A549 (cell line): ENCODE measurements at regions not wholly inside any gene's neighbourhood (a gene's known extent, or its start where the extent isn't known, plus 50 kb on each side); places are given as distances from the start of the nearest gene placed in this dataset.

Source experiments
- ATAC-seq, 2 experiments: fragments of 200-7000 bp in 1 of 2; fragments of >200 bp in 1 of 2; cut with Nextera tagmentation in 1 of 2; cut with Tn5 transposase in 1 of 2; 3 replicates each; pipeline versions ENCODE4 v1.8.0 to v1.9.1; 2018 to 2020; ENCODE audit warnings: mild to moderate bottlenecking in 1 of 2, moderate library complexity in 1 of 2
- CTCF ChIA-PET: fragments of 300-600 bp; sonication (Branson Sonifier 250); formaldehyde crosslinking; extraction: SDS; loops from one replicate; lab custom pipeline; 2021; ENCODE audit warnings: antibody characterized with exemption, inconsistent platforms; lab: Yijun Ruan, JAX
- POLR2A ChIA-PET: fragments of 350-600 bp; formaldehyde crosslinking; extraction: SDS; loops from one replicate; lab custom pipeline; 2021; ENCODE audit warnings: antibody characterized with exemption, inconsistent platforms; lab: Yijun Ruan, JAX
- DNase-seq, 2 experiments: peaks; one replicate each; pipeline versions ENCODE4 v3.0.0 to v3.0.0-alpha.2; 2011 to 2016; ENCODE audit warnings: low read depth in 1 of 2, low spot score in 1 of 2
- FAIRE-seq: peaks from 2 replicates; lab custom pipeline; 2011; peaks lifted over from hg19 to GRCh38; lab: Jason Lieb, UNC
- H3K27ac ChIP-seq, 2 experiments: fragments of >200 bp; sonication (Bioruptor Twin); formaldehyde crosslinking; 3 replicates each; pipeline ENCODE4 v1.5.1; 2016 to 2017
- H3K4me1 ChIP-seq: fragments of >200 bp; sonication (Bioruptor Twin); formaldehyde crosslinking; 3 replicates; pipeline ENCODE4 v1.6.1; 2016
- H3K4me2 ChIP-seq: fragments of >200 bp; sonication (Bioruptor Twin); formaldehyde crosslinking; 3 replicates; pipeline ENCODE4 v1.6.1; 2016
- H3K4me3 ChIP-seq: fragments of >200 bp; sonication (Bioruptor Twin); formaldehyde crosslinking; 3 replicates; pipeline ENCODE4 v1.5.1; 2016
- H3K9me3 ChIP-seq: fragments of >200 bp; sonication (Bioruptor Twin); formaldehyde crosslinking; 3 replicates; pipeline ENCODE4 v1.6.1; 2016
- BCL3 ChIP-seq: fragments of >200 bp; sonication (Bioruptor Twin); formaldehyde crosslinking; IDR thresholded peaks from 3 replicates; pipeline ENCODE4 v1.6.1; 2016
- BHLHE40 ChIP-seq: IDR thresholded peaks from 2 replicates; pipeline ENCODE4 v1.6.1; 2012; ENCODE audit warnings: low read depth, low read length, inconsistent platforms
- CEBPB ChIP-seq, 2 experiments: fragments of >200 bp in 1 of 2; sonication (Bioruptor Twin) in 1 of 2; formaldehyde crosslinking in 1 of 2; IDR thresholded peaks; 2 replicates each; pipeline ENCODE4 v1.6.1; 2012 to 2016
- FOXS1 ChIP-seq: fragments of 250-450 bp; sonication (Bioruptor Pico); IDR thresholded peaks from 2 replicates; pipeline ENCODE4 v1.5.0; 2020; ENCODE audit warnings: mild to moderate bottlenecking, moderate library complexity
- HES2 ChIP-seq: fragments of >200 bp; sonication (Bioruptor Twin); formaldehyde crosslinking; IDR thresholded peaks from 2 replicates; pipeline ENCODE4 v1.6.1; 2016
- HEYL ChIP-seq: fragments of 250-450 bp; sonication (Bioruptor Pico); IDR thresholded peaks from 2 replicates; pipeline ENCODE4 v1.8.0; 2021; ENCODE audit warnings: mild to moderate bottlenecking, moderate library complexity
- HOXB13 ChIP-seq: fragments of 250-450 bp; sonication (Bioruptor Pico); IDR thresholded peaks from 2 replicates; pipeline ENCODE4 v1.5.0; 2020; ENCODE audit warnings: low read depth, mild to moderate bottlenecking, moderate library complexity
- HOXB5 ChIP-seq: fragments of 250-450 bp; sonication (Bioruptor Pico); IDR thresholded peaks from 2 replicates; pipeline ENCODE4 v1.5.0; 2020; ENCODE audit warnings: mild to moderate bottlenecking, moderate library complexity
- JUN ChIP-seq, 2 experiments: fragments of >200 bp; sonication (Bioruptor Twin); formaldehyde crosslinking; IDR thresholded peaks; 2 replicates in 1 of 2; 3 replicates in 1 of 2; pipeline ENCODE4 v1.6.1; 2016 to 2017
- JUNB ChIP-seq: fragments of >200 bp; sonication (Bioruptor Twin); formaldehyde crosslinking; IDR thresholded peaks from 2 replicates; pipeline ENCODE4 v1.6.1; 2016
- KDM1A ChIP-seq: fragments of 200-600 bp; sonication (generic); IDR thresholded peaks from 2 replicates; pipeline ENCODE4 v1.6.1; 2016; ENCODE audit warnings: low read depth, mild to moderate bottlenecking
- MAFK ChIP-seq: fragments of 450-650 bp; IDR thresholded peaks from 2 replicates; pipeline ENCODE4 v1.6.1; 2014; ENCODE audit not compliant: partially characterized antibody
- MAX ChIP-seq: IDR thresholded peaks from 2 replicates; pipeline ENCODE4 v1.6.1; 2012
- NFE2L2 ChIP-seq: fragments of 150-350 bp; conservative IDR thresholded peaks from 2 replicates; pipeline ENCODE4 v1.6.1; 2014; ENCODE audit warnings: low read length
- POLR2A ChIP-seq: IDR thresholded peaks from 2 replicates; pipeline ENCODE4 v1.6.1; 2012; ENCODE audit warnings: mild to moderate bottlenecking, low read length
- RAD21 ChIP-seq, 2 experiments: fragments of >200 bp in 1 of 2; sonication (Bioruptor Twin) in 1 of 2; formaldehyde crosslinking in 1 of 2; IDR thresholded peaks in 1 of 2; conservative IDR thresholded peaks in 1 of 2; 2 replicates in 1 of 2; 3 replicates in 1 of 2; pipeline ENCODE4 v1.6.1; 2012 to 2018; ENCODE audit warnings: inconsistent platforms in 1 of 2
- RARB ChIP-seq: fragments of 250-450 bp; sonication (Bioruptor Pico); IDR thresholded peaks from 2 replicates; pipeline ENCODE4 v1.8.0; 2021; ENCODE audit warnings: mild to moderate bottlenecking, moderate library complexity
- RFX5 ChIP-seq: fragments of 450-650 bp; IDR thresholded peaks from 2 replicates; pipeline ENCODE4 v1.7.1; 2014; ENCODE audit warnings: antibody characterized with exemption, mild to moderate bottlenecking, moderate library complexity
- SMC3 ChIP-seq: fragments of >200 bp; sonication (Bioruptor Twin); formaldehyde crosslinking; IDR thresholded peaks from 3 replicates; pipeline ENCODE4 v1.6.1; 2018; ENCODE audit warnings: inconsistent platforms
- SREBF2 ChIP-seq: fragments of 450-650 bp; IDR thresholded peaks from 2 replicates; pipeline ENCODE4 v1.6.1; 2014; ENCODE audit warnings: mild to moderate bottlenecking, moderate library complexity
- USF2 ChIP-seq: fragments of 450-650 bp; IDR thresholded peaks from 2 replicates; pipeline ENCODE4 v1.6.1; 2014; ENCODE audit warnings: antibody characterized with exemption
- ZFP36 ChIP-seq: fragments of 450-650 bp; IDR thresholded peaks from 2 replicates; pipeline ENCODE4 v1.6.1; 2014; ENCODE audit warnings: borderline replicate concordance; ENCODE audit not compliant: partially characterized antibody
- ZNF302 ChIP-seq: fragments of 250-450 bp; sonication (Bioruptor Pico); IDR thresholded peaks from 2 replicates; pipeline ENCODE4 v1.9.0; 2021; ENCODE audit warnings: inconsistent platforms, mild to moderate bottlenecking, moderate library complexity
- ZSCAN20 ChIP-seq: fragments of 250-450 bp; sonication (Bioruptor Pico); IDR thresholded peaks from 2 replicates; pipeline ENCODE4 v1.8.0; 2022; ENCODE audit warnings: mild to moderate bottlenecking, moderate library complexity
- WGBS: methylation state at CpG from one replicate; pipeline ENCODE4 v1.1.6; 2017; ENCODE audit errors: missing lambda C conversion rate; 5-methylcytosine and 5-hydroxymethylcytosine counted together

GRCh38 chr9:107737987-107738743, 248.6 kb upstream of the KLF4 start:
- Histone ChIP-seq H3K4me2 (peak overlapping the region; percentile 18; the same call in 1 of the 3 replicates), H3K4me3 (no peak overlapping the region), H3K4me1 (peaks cover 31% of the 10 kb centered on the region), H3K27ac (peak overlapping the region; percentile 4 to 81; a peak in 5 of 6 replicates), H3K9me3 (no peaks in the 10 kb centered on the region)
- ChIA-PET POLR2A (no interaction called here), CTCF (interaction anchor here (1.0 to 1.6 kb wide), 2 partner anchors 12 to 827 kb away, joined by 3 read pairs; no protein-coding TSS in a partner anchor)
- ATAC-seq (no peak), FAIRE-seq (no peak), DNase-seq (no peak)
- WGBS: 78% methylated on average over 17 of the region's 17 CpGs
- TF ChIP-seq HOXB5 (CRISPR knock-in tag): no peak
- TF ChIP-seq CEBPB (IDR thresholded peaks at IDR 0.05): no peak
- no peak for TF ChIP-seq BCL3
- no peak for TF ChIP-seq SREBF2

GRCh38 chr9:107737610-107737986, 248.0 kb upstream of the KLF4 start:
- H3K4me2 ChIP-seq: no peak overlapping the region
- TF ChIP-seq HOXB13 (CRISPR knock-in tag) (no peak), RFX5 (no peak), MAFK (no peak), SREBF2 (no peak), ZFP36 (no peak), POLR2A (no peak), BHLHE40 (no peak), USF2 (no peak), ZSCAN20 (no peak), CEBPB (IDR thresholded peaks at IDR 0.05) (no peak), RAD21 (conservative IDR thresholded peaks at IDR 0.05 in 1 of 2, IDR thresholded peaks at IDR 0.05 in 1 of 2) (no peak), MAX (no peak), JUN (IDR thresholded peaks at IDR 0.05) (no peak)
- ATAC-seq (no peak), DNase-seq (no peak), FAIRE-seq (no peak)
- peaks cover 36% of the 10 kb centered on the region for H3K4me1 ChIP-seq
- POLR2A ChIA-PET: no interaction called here
- H3K4me3 ChIP-seq: no peak overlapping the region
- CTCF ChIA-PET: interaction anchor here (1.0 to 1.6 kb wide), 2 partner anchors 12 to 828 kb away, joined by 3 read pairs; no protein-coding TSS in a partner anchor
- peak overlapping the region; percentile 4 to 81; a peak in 5 of 6 replicates for H3K27ac ChIP-seq
- H3K9me3 ChIP-seq: no peaks in the 10 kb centered on the region
- WGBS: 64% methylated on average over 5 of the region's 5 CpGs

- Histone ChIP-seq H3K4me2 (no peak overlapping the region), H3K4me3 (no peak overlapping the region), H3K9me3 (no peaks in the 10 kb centered on the region), H3K27ac (no peak overlapping the region), H3K4me1 (peaks cover 38% of the 10 kb centered on the region)
- ATAC-seq: no peak
- FAIRE-seq: no peak
- TF ChIP-seq HES2 (no peak), HEYL (CRISPR knock-in tag) (no peak), KDM1A (no peak), SMC3 (no peak), RARB (CRISPR knock-in tag) (no peak), SREBF2 (no peak), NFE2L2 (no peak), ZNF302 (no peak), JUNB (no peak), FOXS1 (CRISPR knock-in tag) (no peak), POLR2A (no peak), BHLHE40 (no peak)
- DNase-seq: no peak
- ChIA-PET POLR2A (no interaction called here), CTCF (no interaction called here)
- WGBS: 100% methylated on average over 1 of the region's 1 CpG
Observed at GRCh38 chr9:107735821-107736220, 246.3 kb upstream of the KLF4 start.
